ENCODE measurements at regions not wholly inside any gene's neighbourhood (a gene's known extent, or its start where the extent isn't known, plus 50 kb on each side); places are given as distances from the start of the nearest gene placed in this dataset.

GRCh38 chrX:4876268-4876667, 1162.8 kb upstream of the PRKX start:
- Histone ChIP-seq H3K9me3 (no peaks in the 10 kb centered on the region), H3K4me1 (no peaks in the 10 kb centered on the region), H3K36me3 (ENCODE audit: control insufficient read depth, insufficient read depth, low read length) (no peaks in the 10 kb centered on the region), H3K27me3 (replicated peaks; ENCODE audit: control insufficient read depth, insufficient read depth, low read length) (no peaks in the 10 kb centered on the region), H3K4me3 (ENCODE audit: low read depth, low read length) (no peak overlapping the region)
- Mint-ChIP-seq H3K36me3 (ENCODE audit: insufficient read depth, unreplicated experiment) (no peaks in the 10 kb centered on the region), H3K4me3 (ENCODE audit: unreplicated experiment) (no peak overlapping the region), H3K27ac (ENCODE audit: unreplicated experiment) (no peak overlapping the region), H3K27me3 (ENCODE audit: insufficient read depth, unreplicated experiment) (no peaks in the 10 kb centered on the region), H3K9me3 (ENCODE audit: unreplicated experiment) (no peaks in the 10 kb centered on the region), H3K4me1 (ENCODE audit: low read depth, unreplicated experiment) (no peaks in the 10 kb centered on the region)
- ChIA-PET CTCF (no interaction called here), POLR2A (no interaction called here)
- BruUV-seq (replicated peaks): no TSS peak
- no peak for TF ChIP-seq CTCF (IDR thresholded peaks at IDR 0.05; ENCODE audit: insufficient read depth in 1 of 2, low read depth in 1 of 2, low read length in 1 of 2, severe bottlenecking in 1 of 2, unreplicated experiment in 1 of 2)
- intact Hi-C loops (cut with micrococcal nuclease; ENCODE audit: unreplicated experiment): no loop called here
- no peak for DNase-seq

GRCh38 chrX:4851534-4851933, 1138.1 kb upstream of the PRKX start:
- intact Hi-C loops (cut with micrococcal nuclease; ENCODE audit: unreplicated experiment): no loop called here
- H3K27ac Mint-ChIP-seq (ENCODE audit: unreplicated experiment): no peak overlapping the region
- CTCF ChIA-PET: no interaction called here

GRCh38 chrX:4850312-4850711, 1136.9 kb upstream of the PRKX start:
- H3K4me1 ChIP-seq: no peaks in the 10 kb centered on the region
- ChIA-PET CTCF (no interaction called here), POLR2A (no interaction called here)
- no peak overlapping the region for H3K27ac Mint-ChIP-seq (ENCODE audit: unreplicated experiment)
- no peaks in the 10 kb centered on the region for H3K9me3 Mint-ChIP-seq (ENCODE audit: unreplicated experiment)
- no peak for TF ChIP-seq CTCF (IDR thresholded peaks at IDR 0.05; ENCODE audit: insufficient read depth in 1 of 2, low read depth in 1 of 2, low read length in 1 of 2, severe bottlenecking in 1 of 2, unreplicated experiment in 1 of 2)
- no peak for DNase-seq
- H3K36me3 Mint-ChIP-seq (ENCODE audit: insufficient read depth, unreplicated experiment): no peaks in the 10 kb centered on the region
- no peaks in the 10 kb centered on the region for H3K27me3 ChIP-seq (replicated peaks; ENCODE audit: control insufficient read depth, insufficient read depth, low read length)
- H3K36me3 ChIP-seq (ENCODE audit: control insufficient read depth, insufficient read depth, low read length): no peaks in the 10 kb centered on the region
- no peaks in the 10 kb centered on the region for H3K27me3 Mint-ChIP-seq (ENCODE audit: insufficient read depth, unreplicated experiment)
- H3K4me1 Mint-ChIP-seq (ENCODE audit: low read depth, unreplicated experiment): no peaks in the 10 kb centered on the region
- intact Hi-C loops (cut with micrococcal nuclease; ENCODE audit: unreplicated experiment): no loop called here
- BruUV-seq (replicated peaks): no TSS peak
- H3K9me3 ChIP-seq: no peaks in the 10 kb centered on the region
- H3K4me3 ChIP-seq (ENCODE audit: low read depth, low read length): no peak overlapping the region
- no peak overlapping the region for H3K4me3 Mint-ChIP-seq (ENCODE audit: unreplicated experiment)

More at GRCh38 chrX:4851534-4851933, 1138.1 kb upstream of the PRKX start:
- POLR2A ChIA-PET: no interaction called here
- no peak for DNase-seq
- Histone ChIP-seq H3K27me3 (replicated peaks; ENCODE audit: control insufficient read depth, insufficient read depth, low read length) (no peaks in the 10 kb centered on the region), H3K4me1 (no peaks in the 10 kb centered on the region), H3K4me3 (ENCODE audit: low read depth, low read length) (no peak overlapping the region), H3K9me3 (no peaks in the 10 kb centered on the region), H3K36me3 (ENCODE audit: control insufficient read depth, insufficient read depth, low read length) (no peaks in the 10 kb centered on the region)
- BruUV-seq (replicated peaks): no TSS peak
- Mint-ChIP-seq H3K4me3 (ENCODE audit: unreplicated experiment) (no peak overlapping the region), H3K27me3 (ENCODE audit: insufficient read depth, unreplicated experiment) (no peaks in the 10 kb centered on the region), H3K36me3 (ENCODE audit: insufficient read depth, unreplicated experiment) (no peaks in the 10 kb centered on the region), H3K4me1 (ENCODE audit: low read depth, unreplicated experiment) (no peaks in the 10 kb centered on the region), H3K9me3 (ENCODE audit: unreplicated experiment) (no peaks in the 10 kb centered on the region)
- TF ChIP-seq CTCF (IDR thresholded peaks at IDR 0.05; ENCODE audit: insufficient read depth in 1 of 2, low read depth in 1 of 2, low read length in 1 of 2, severe bottlenecking in 1 of 2, unreplicated experiment in 1 of 2): no peak
